Karpas-422 (cell line): ENCODE measurements at regions not wholly inside any gene's neighbourhood (a gene's known extent, or its start where the extent isn't known, plus 50 kb on each side); places are given as distances from the start of the nearest gene placed in this dataset.
"Not testable (repeated sequence)": the region's sequence is repeated elsewhere in the genome, so short reads cannot be mapped to it uniquely, and the experiment has no call there.

ENCODE experiments used
- DNase-seq: peaks from one replicate; pipeline ENCODE4 v3.0.0-alpha.2; 2015
- H2AFZ ChIP-seq: fragments of 200-600 bp; sonication (generic); 2 replicates; pipeline ENCODE4 v1.6.1; 2014; ENCODE audit warnings: antibody characterized with exemption, low read length, mixed read lengths
- H3K27ac ChIP-seq: fragments of 200-600 bp; sonication (generic); 2 replicates; pipeline ENCODE4 v1.5.1; 2014; ENCODE audit warnings: mild to moderate bottlenecking, low read length, moderate library complexity
- H3K27me3 ChIP-seq: fragments of 200-600 bp; sonication (generic); 2 replicates; pipeline ENCODE4 v1.6.1; 2014; ENCODE audit warnings: low read length, mixed read lengths
- H3K36me3 ChIP-seq: fragments of 200-600 bp; sonication (generic); 2 replicates; pipeline ENCODE4 v1.6.1; 2014; ENCODE audit warnings: low read length, mixed read lengths; ENCODE audit not compliant: insufficient read depth
- H3K4me1 ChIP-seq: fragments of 200-600 bp; sonication (generic); 2 replicates; pipeline ENCODE4 v1.6.1; 2014; ENCODE audit warnings: mild to moderate bottlenecking, low read length, mixed read lengths
- H3K4me2 ChIP-seq: fragments of 200-600 bp; sonication (generic); 2 replicates; pipeline ENCODE4 v1.6.1; 2014; ENCODE audit warnings: low read length, low read depth, mild to moderate bottlenecking; ENCODE audit not compliant: poor library complexity, severe bottlenecking
- H3K4me3 ChIP-seq: fragments of 200-600 bp; sonication (generic); 2 replicates; pipeline ENCODE4 v1.5.1; 2014; ENCODE audit warnings: mild to moderate bottlenecking, antibody characterized with exemption, low read length, mixed read lengths
- H3K79me2 ChIP-seq: fragments of 200-600 bp; sonication (generic); 2 replicates; pipeline ENCODE4 v1.6.1; 2014; ENCODE audit warnings: mild to moderate bottlenecking, low read length, mixed read lengths
- H3K9ac ChIP-seq: fragments of 200-600 bp; sonication (generic); 2 replicates; pipeline ENCODE4 v1.6.0; 2014; ENCODE audit warnings: low read length
- H3K9me2 ChIP-seq: fragments of 200-600 bp; sonication (generic), shearing (Covaris generic); replicated peaks from 2 replicates; pipeline ENCODE4 v1.6.0; 2014; ENCODE audit warnings: mild to moderate bottlenecking, low read length, moderate library complexity; ENCODE audit not compliant: insufficient read depth
- H3K9me3 ChIP-seq: fragments of 300-700, 200-600 bp; sonication (generic); 2 replicates; pipeline ENCODE4 v1.6.1; 2014; ENCODE audit warnings: low read length, mixed read lengths
- H4K20me1 ChIP-seq: fragments of 200-600 bp; sonication (generic); 2 replicates; pipeline ENCODE4 v1.6.1; 2014; ENCODE audit warnings: mild to moderate bottlenecking, antibody characterized with exemption, low read length, low read depth; ENCODE audit not compliant: insufficient read depth

DNA sequence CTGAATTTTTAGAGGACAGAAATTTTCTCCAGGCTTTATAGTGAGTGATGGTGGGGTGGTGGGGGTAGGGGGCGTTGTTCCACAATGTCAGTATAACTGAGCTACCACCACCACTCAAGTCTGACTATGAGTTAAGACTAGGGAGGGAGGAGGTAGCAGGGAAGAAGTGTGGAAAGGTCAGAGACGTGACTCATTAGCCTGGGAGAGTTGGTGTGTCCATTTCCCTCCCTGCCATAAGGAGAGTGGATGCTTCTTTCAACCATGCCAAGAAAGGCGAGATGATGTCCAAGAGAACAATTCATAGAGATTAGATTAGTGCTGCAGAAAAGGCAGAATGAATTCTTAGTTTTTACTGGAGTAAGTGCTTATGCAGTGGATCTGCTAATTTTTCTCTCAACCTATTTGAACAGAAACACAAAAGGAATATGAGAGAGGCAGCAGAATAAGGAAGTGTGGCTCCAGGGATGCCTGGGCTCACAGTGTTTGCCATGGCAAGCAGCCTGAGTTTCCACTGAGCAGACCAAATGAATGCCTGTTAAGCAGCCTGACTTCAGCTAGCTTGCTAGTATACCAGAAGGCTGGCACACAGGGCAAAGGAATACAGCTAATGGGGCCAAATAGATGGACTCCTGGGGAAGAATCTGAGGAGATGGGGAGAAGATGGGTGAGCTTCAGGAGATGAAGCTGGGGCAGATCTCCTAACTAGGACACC, 708.9 kb downstream of the NTRK3 start:
- no peaks in the 10 kb centered on the region for H3K4me1 ChIP-seq
- H3K27ac ChIP-seq: no peak overlapping the region
- no peaks in the 10 kb centered on the region for H3K36me3 ChIP-seq
- no peaks in the 10 kb centered on the region for H3K27me3 ChIP-seq
- H2AFZ ChIP-seq: no peak overlapping the region
- H3K9me3 ChIP-seq: peaks cover 9% of the 10 kb centered on the region; the same call in 1 of the 2 replicates
- H3K9me2 ChIP-seq: no peaks in the 10 kb centered on the region
- no peak for DNase-seq
- H3K9ac ChIP-seq: no peak overlapping the region
- H3K79me2 ChIP-seq: no peaks in the 10 kb centered on the region
- H3K4me2 ChIP-seq: no peak overlapping the region
- H4K20me1 ChIP-seq: no peaks in the 10 kb centered on the region
- no peak overlapping the region for H3K4me3 ChIP-seq

- DNase-seq: no peak
- Histone ChIP-seq H4K20me1 (no peaks in the 10 kb centered on the region), H3K9me3 (peaks cover 19% of the 10 kb centered on the region), H3K36me3 (no peaks in the 10 kb centered on the region), H3K27ac (no peak overlapping the region), H3K4me1 (no peaks in the 10 kb centered on the region), H3K79me2 (no peaks in the 10 kb centered on the region), H3K27me3 (no peaks in the 10 kb centered on the region), H3K4me2 (no peak overlapping the region), H3K9ac (no peak overlapping the region), H3K4me3 (no peak overlapping the region), H2AFZ (no peak overlapping the region), H3K9me2 (no peaks in the 10 kb centered on the region)
These were observed 718.2 kb downstream of the NTRK3 start for GRCh38 chr15:87538327-87538834.

DNA sequence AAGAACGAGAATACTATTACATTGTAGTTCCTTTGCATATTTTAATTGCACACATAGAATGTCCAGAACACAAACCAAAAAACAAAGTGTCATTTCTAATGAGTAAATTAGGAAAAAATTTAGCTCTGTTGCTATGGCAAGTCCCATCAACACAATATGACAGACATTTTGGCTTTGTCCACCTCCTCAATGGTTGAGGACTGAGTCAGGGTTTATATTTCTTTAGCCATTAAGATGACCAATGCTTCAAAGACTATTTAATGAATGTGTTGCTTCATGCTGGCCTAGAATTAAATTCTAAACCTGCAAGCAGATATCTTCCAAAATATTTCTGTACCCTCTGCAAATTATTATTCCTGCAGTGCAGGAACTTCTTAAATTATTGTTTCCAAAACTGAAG, 719.2 kb downstream of the NTRK3 start:
- Histone ChIP-seq H3K9me2 (no peaks in the 10 kb centered on the region), H3K27ac (no peak overlapping the region), H3K4me3 (no peak overlapping the region), H3K4me1 (no peaks in the 10 kb centered on the region), H2AFZ (no peak overlapping the region), H3K27me3 (no peaks in the 10 kb centered on the region), H3K79me2 (no peaks in the 10 kb centered on the region), H3K36me3 (no peaks in the 10 kb centered on the region), H3K9me3 (peaks cover 13% of the 10 kb centered on the region), H4K20me1 (no peaks in the 10 kb centered on the region), H3K9ac (no peak overlapping the region), H3K4me2 (no peak overlapping the region)
- DNase-seq: no peak

DNA sequence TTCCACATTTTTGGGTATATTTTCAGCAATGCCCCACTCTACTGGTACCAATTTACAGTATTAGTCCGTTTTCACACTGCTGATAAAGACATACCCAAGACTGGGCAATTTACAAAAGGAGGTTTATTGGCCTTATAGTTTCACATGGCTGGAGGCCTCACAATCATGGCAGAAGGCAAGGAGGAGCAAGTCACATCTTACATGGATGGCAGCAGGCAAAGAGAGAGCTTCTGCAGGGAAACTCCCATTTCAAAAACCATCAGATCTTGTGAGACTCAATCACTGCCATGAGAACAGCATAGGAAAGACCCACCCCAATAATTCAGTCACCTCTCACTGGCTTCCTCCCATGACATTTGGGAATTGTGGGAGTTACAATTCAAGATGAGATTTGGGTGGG, 722.9 kb downstream of the NTRK3 start:
- not testable (repeated sequence) for H3K4me3 ChIP-seq, H3K27ac ChIP-seq, H3K27me3 ChIP-seq, H3K9ac ChIP-seq, H4K20me1 ChIP-seq, H3K36me3 ChIP-seq, H3K9me2 ChIP-seq, H3K4me1 ChIP-seq, H3K4me2 ChIP-seq, H3K79me2 ChIP-seq, H2AFZ ChIP-seq, DNase-seq
- H3K9me3 ChIP-seq: peaks cover 18% of the 10 kb centered on the region

DNA sequence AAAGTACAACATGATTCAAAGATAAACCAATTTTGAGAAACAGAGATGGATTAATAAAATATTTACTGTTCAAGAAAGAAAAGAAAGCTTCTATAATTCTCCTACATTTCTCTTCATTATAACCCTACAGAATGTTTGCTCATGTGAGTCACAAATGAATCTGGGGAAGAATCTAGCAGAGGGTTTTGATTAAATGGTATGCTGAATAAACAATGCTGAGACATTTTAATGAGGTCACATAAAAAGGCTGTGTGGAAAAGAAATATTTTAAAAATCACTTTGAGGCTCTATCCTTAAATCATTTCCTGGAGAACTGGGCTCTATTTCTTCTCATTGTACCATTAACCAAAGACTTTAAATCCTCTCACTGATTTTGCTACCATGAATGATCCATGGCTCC, 727.7 kb downstream of the NTRK3 start:
- no peak overlapping the region for H3K9ac ChIP-seq
- H3K36me3 ChIP-seq: no peaks in the 10 kb centered on the region
- H2AFZ ChIP-seq: no peak overlapping the region
- no peaks in the 10 kb centered on the region for H3K79me2 ChIP-seq
- H3K4me1 ChIP-seq: no peaks in the 10 kb centered on the region
- H3K27me3 ChIP-seq: no peaks in the 10 kb centered on the region
- DNase-seq: no peak
- H3K27ac ChIP-seq: no peak overlapping the region
- no peak overlapping the region for H3K4me2 ChIP-seq
- no peaks in the 10 kb centered on the region for H3K9me2 ChIP-seq
- no peak overlapping the region for H3K4me3 ChIP-seq
- H4K20me1 ChIP-seq: no peaks in the 10 kb centered on the region
- peaks cover 11% of the 10 kb centered on the region; the same call in 1 of the 2 replicates for H3K9me3 ChIP-seq

GRCh38 chr15:87527875-87528274, 728.7 kb downstream of the NTRK3 start:
- Histone ChIP-seq H3K9me3 (peaks cover 14% of the 10 kb centered on the region), H2AFZ (no peak overlapping the region), H3K4me3 (no peak overlapping the region), H3K9ac (no peak overlapping the region), H4K20me1 (no peaks in the 10 kb centered on the region), H3K27ac (no peak overlapping the region), H3K36me3 (no peaks in the 10 kb centered on the region), H3K79me2 (no peaks in the 10 kb centered on the region), H3K9me2 (no peaks in the 10 kb centered on the region), H3K4me2 (no peak overlapping the region), H3K4me1 (no peaks in the 10 kb centered on the region), H3K27me3 (no peaks in the 10 kb centered on the region)
- DNase-seq: no peak

GRCh38 chr15:87527416-87527815, 729.1 kb downstream of the NTRK3 start:
- H3K9me3 ChIP-seq: peaks cover 18% of the 10 kb centered on the region
- H3K79me2 ChIP-seq: no peaks in the 10 kb centered on the region
- no peaks in the 10 kb centered on the region for H4K20me1 ChIP-seq
- no peaks in the 10 kb centered on the region for H3K4me1 ChIP-seq
- H3K4me2 ChIP-seq: no peak overlapping the region
- H2AFZ ChIP-seq: no peak overlapping the region
- H3K4me3 ChIP-seq: no peak overlapping the region
- no peaks in the 10 kb centered on the region for H3K36me3 ChIP-seq
- H3K27ac ChIP-seq: no peak overlapping the region
- H3K9me2 ChIP-seq: no peaks in the 10 kb centered on the region
- DNase-seq: no peak
- H3K9ac ChIP-seq: no peak overlapping the region
- H3K27me3 ChIP-seq: no peaks in the 10 kb centered on the region

DNA sequence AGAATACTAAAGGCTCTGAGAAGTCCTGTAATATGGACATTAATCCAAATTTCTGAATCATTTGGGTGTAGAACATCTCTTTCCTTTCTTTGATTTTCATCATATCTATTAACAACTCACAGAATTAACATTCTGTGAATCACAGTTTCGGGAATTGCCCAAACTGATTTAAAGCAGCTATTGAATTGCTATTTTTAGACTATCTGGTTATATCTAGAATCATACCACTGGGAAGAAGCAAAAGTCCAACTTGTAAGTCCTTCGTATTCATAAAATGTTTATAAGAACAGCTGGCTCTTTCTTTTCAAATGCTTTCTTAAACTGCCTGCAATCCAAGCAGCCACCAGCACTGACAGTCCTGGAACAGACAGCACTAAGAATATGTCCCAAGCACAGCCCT, 733.0 kb downstream of the NTRK3 start:
- peaks cover 10% of the 10 kb centered on the region for H3K9me3 ChIP-seq
- no peaks in the 10 kb centered on the region for H4K20me1 ChIP-seq
- H3K4me1 ChIP-seq: no peaks in the 10 kb centered on the region
- H3K4me2 ChIP-seq: no peak overlapping the region
- H3K36me3 ChIP-seq: no peaks in the 10 kb centered on the region
- no peak for DNase-seq
- H3K27ac ChIP-seq: no peak overlapping the region
- no peaks in the 10 kb centered on the region for H3K27me3 ChIP-seq
- H2AFZ ChIP-seq: no peak overlapping the region
- H3K79me2 ChIP-seq: no peaks in the 10 kb centered on the region
- H3K4me3 ChIP-seq: no peak overlapping the region
- no peak overlapping the region for H3K9ac ChIP-seq
- no peaks in the 10 kb centered on the region for H3K9me2 ChIP-seq
